OCI-LY1 (cell line): ENCODE measurements at regions not wholly inside any gene's neighbourhood (a gene's known extent, or its start where the extent isn't known, plus 50 kb on each side); places are given as distances from the start of the nearest gene placed in this dataset.

Experiments
- H2AFZ ChIP-seq: fragments of 200-600 bp; sonication (generic), shearing (Covaris generic); 2 replicates; pipeline ENCODE4 v1.6.0; 2014; ENCODE audit warnings: antibody characterized with exemption, mild to moderate bottlenecking, low read length
- H3F3A ChIP-seq: fragments of 200-600 bp; sonication (generic), shearing (Covaris generic); 2 replicates; pipeline ENCODE4 v1.6.0; 2014; ENCODE audit warnings: mild to moderate bottlenecking, antibody characterized with exemption, low read length, moderate library complexity; ENCODE audit not compliant: insufficient read depth
- H3K27ac ChIP-seq: fragments of 200-600 bp; sonication (generic); 2 replicates; pipeline ENCODE4 v1.5.1; 2014; ENCODE audit warnings: low read length, mixed run types, mild to moderate bottlenecking, low read depth; ENCODE audit not compliant: poor library complexity, severe bottlenecking
- H3K27me3 ChIP-seq: fragments of 200-600 bp; sonication (generic); 2 replicates; pipeline ENCODE4 v1.6.0; 2014; ENCODE audit warnings: antibody characterized with exemption, mild to moderate bottlenecking, low read length, moderate library complexity; ENCODE audit not compliant: insufficient read depth
- H3K36me3 ChIP-seq: fragments of 200-600 bp; sonication (generic); 2 replicates; pipeline ENCODE4 v1.6.1; 2014; ENCODE audit warnings: mild to moderate bottlenecking, antibody characterized with exemption, low read length, moderate library complexity, mixed read lengths; ENCODE audit not compliant: insufficient read depth
- H3K4me1 ChIP-seq: fragments of 200-600 bp; sonication (generic); 2 replicates; pipeline ENCODE4 v1.5.1; 2014; ENCODE audit warnings: mild to moderate bottlenecking, low read length, moderate library complexity; ENCODE audit not compliant: insufficient read depth, severe bottlenecking
- H3K4me2 ChIP-seq: fragments of 200-600 bp; sonication (generic), shearing (Covaris generic); 2 replicates; pipeline ENCODE4 v1.6.1; 2014; ENCODE audit warnings: low read length
- H3K4me3 ChIP-seq: fragments of 200-600 bp; sonication (generic); 2 replicates; pipeline ENCODE4 v1.5.1; 2014; ENCODE audit warnings: low read length, low read depth, mild to moderate bottlenecking, mixed read lengths; ENCODE audit not compliant: poor library complexity, severe bottlenecking
- H3K79me2 ChIP-seq: fragments of 200-600 bp; shearing (Covaris generic); 2 replicates; pipeline ENCODE4 v1.6.1; 2016; ENCODE audit warnings: mixed run types, low read length, mixed read lengths; ENCODE audit not compliant: insufficient read depth
- H3K9ac ChIP-seq: fragments of 200-600 bp; sonication (generic), shearing (Covaris generic); 2 replicates; pipeline ENCODE4 v1.6.1; 2014; ENCODE audit warnings: mild to moderate bottlenecking, low read length, mixed read lengths
- H3K9me2 ChIP-seq: fragments of 200-600 bp; sonication (generic), shearing (Covaris generic); 2 replicates; pipeline ENCODE4 v1.6.1; 2014; ENCODE audit warnings: low read depth, mild to moderate bottlenecking, low read length, mixed read lengths
- H3K9me3 ChIP-seq: fragments of 200-600 bp; shearing (Covaris generic); 2 replicates; pipeline ENCODE4 v1.6.1; 2014; ENCODE audit warnings: low read length, mixed read lengths
- H4K20me1 ChIP-seq: fragments of 200-600 bp; sonication (generic), shearing (Covaris generic); 2 replicates; pipeline ENCODE4 v1.6.0; 2016; ENCODE audit warnings: mild to moderate bottlenecking, low read length; ENCODE audit not compliant: insufficient read depth
- CTCF ChIP-seq: fragments of 200-600 bp; sonication (generic), shearing (Covaris generic); IDR thresholded peaks from 2 replicates; pipeline ENCODE4 v1.5.1; 2017; ENCODE audit warnings: mild to moderate bottlenecking, antibody characterized with exemption, low read length, moderate library complexity, mixed read lengths
- EZH2 ChIP-seq: fragments of 200-600 bp; sonication (generic), shearing (Covaris generic); IDR thresholded peaks from 2 replicates; pipeline ENCODE4 v1.8.0; 2017; ENCODE audit warnings: borderline replicate concordance, mixed run types, mild to moderate bottlenecking, antibody characterized with exemption, low read length, moderate library complexity, mixed read lengths

GRCh38 chr14:106848330-106849121 is 1322.1 kb downstream of the TMEM121 start:
- Histone ChIP-seq H3K27ac (peak overlapping the region; percentile 99), H3K9me3 (peaks cover 8% of the 10 kb centered on the region), H3K4me2 (peak overlapping the region; percentile 74), H3K9me2 (no peaks in the 10 kb centered on the region), H3K9ac (peak overlapping the region; percentile 98), H3K4me3 (peak overlapping the region; percentile 85), H2AFZ (no peak overlapping the region), H3K4me1 (peaks cover 59% of the 10 kb centered on the region), H3K36me3 (peaks cover 20% of the 10 kb centered on the region), H4K20me1 (no peaks in the 10 kb centered on the region), H3K79me2 (peaks cover 66% of the 10 kb centered on the region), H3K27me3 (no peaks in the 10 kb centered on the region), H3F3A (peaks cover 9% of the 10 kb centered on the region; the same call in 1 of the 2 replicates)
- TF ChIP-seq EZH2 (no peak), CTCF (peak; percentile 87)

GRCh38 chr14:106850913-106851825 is 1324.8 kb downstream of the TMEM121 start:
- peaks cover 9% of the 10 kb centered on the region; the same call in 1 of the 2 replicates for H3F3A ChIP-seq
- H4K20me1 ChIP-seq = no peaks in the 10 kb centered on the region
- TF ChIP-seq CTCF = no peak
- no peak for TF ChIP-seq EZH2
- H3K36me3 ChIP-seq = peaks cover 26% of the 10 kb centered on the region
- peak overlapping the region; percentile 98 for H3K9ac ChIP-seq
- peak overlapping the region; percentile 99 for H3K27ac ChIP-seq
- H2AFZ ChIP-seq = no peak overlapping the region
- H3K9me2 ChIP-seq = no peaks in the 10 kb centered on the region
- H3K79me2 ChIP-seq = peaks cover 59% of the 10 kb centered on the region
- H3K4me3 ChIP-seq = peak overlapping the region; percentile 85
- peak overlapping the region; percentile 74 for H3K4me2 ChIP-seq
- H3K9me3 ChIP-seq = peaks cover 8% of the 10 kb centered on the region
- peaks cover 54% of the 10 kb centered on the region for H3K4me1 ChIP-seq
- no peaks in the 10 kb centered on the region for H3K27me3 ChIP-seq

GRCh38 chr14:106872611-106873446 is 1346.4 kb downstream of the TMEM121 start:
- Histone ChIP-seq H3K4me2 (peak overlapping the region; percentile 82), H3K4me3 (peak overlapping the region; percentile 56), H3K79me2 (no peaks in the 10 kb centered on the region), H3K9me2 (no peaks in the 10 kb centered on the region), H3K9me3 (no peaks in the 10 kb centered on the region), H4K20me1 (no peaks in the 10 kb centered on the region), H3F3A (no peaks in the 10 kb centered on the region), H3K36me3 (no peaks in the 10 kb centered on the region), H3K27me3 (no peaks in the 10 kb centered on the region), H3K4me1 (peaks cover 60% of the 10 kb centered on the region), H3K27ac (peak overlapping the region; percentile 89), H2AFZ (no peak overlapping the region), H3K9ac (peak overlapping the region; percentile 62)
- TF ChIP-seq EZH2 (no peak), CTCF (peak; percentile 86)
